Activated T-cell treated with anti-CD3 and anti-CD28 coated beads, Interleukin-2, amount 50 U/mL, for 4 hours (primary cell): ENCODE measurements at regions not wholly inside any gene's neighbourhood (a gene's known extent, or its start where the extent isn't known, plus 50 kb on each side); places are given as distances from the start of the nearest gene placed in this dataset.

Source experiments
- ATAC-seq, 2 donors: fragments of 200-7000 bp; cut with Tn5 transposase; one replicate each; pipeline ENCODE4 v1.10.0; 2021
- DNase-seq: peaks from one replicate; pipeline ENCODE4 v3.0.0-alpha.2; 2020
- H3K27me3 Mint-ChIP-seq: one replicate; pipeline ENCODE4 v1.8.0; 2021; ENCODE audit warnings: low read depth, mixed read lengths
- H3K36me3 Mint-ChIP-seq: one replicate; pipeline ENCODE4 v1.8.0; 2022; ENCODE audit warnings: mixed read lengths; ENCODE audit not compliant: insufficient read depth
- H3K4me1 Mint-ChIP-seq: one replicate; pipeline ENCODE4 v1.8.0; 2021; ENCODE audit warnings: low read depth, mixed read lengths
- H3K4me3 Mint-ChIP-seq: one replicate; pipeline ENCODE4 v1.8.0; 2021; ENCODE audit warnings: mild to moderate bottlenecking, moderate library complexity, mixed read lengths
- H3K9me3 Mint-ChIP-seq: one replicate; pipeline ENCODE4 v1.8.0; 2021; ENCODE audit warnings: mixed read lengths

GRCh38 chr21:35416866-35417489, 367.9 kb upstream of the RUNX1 start:
- DNase-seq (no peak), ATAC-seq (no peak)
- no peaks in the 10 kb centered on the region for H3K36me3 Mint-ChIP-seq
- peaks cover 5% of the 10 kb centered on the region for H3K27me3 Mint-ChIP-seq
- H3K4me3 Mint-ChIP-seq: no peak overlapping the region
- H3K9me3 Mint-ChIP-seq: peaks cover 6% of the 10 kb centered on the region
- H3K4me1 Mint-ChIP-seq: no peaks in the 10 kb centered on the region

GRCh38 chr21:35414507-35415139, 365.5 kb upstream of the RUNX1 start:
- no peak for DNase-seq
- no peak for ATAC-seq
- Mint-ChIP-seq H3K9me3 (no peaks in the 10 kb centered on the region), H3K4me1 (no peaks in the 10 kb centered on the region), H3K27me3 (peaks cover 8% of the 10 kb centered on the region), H3K4me3 (no peak overlapping the region), H3K36me3 (no peaks in the 10 kb centered on the region)

GRCh38 chr21:35414056-35414455, 365.0 kb upstream of the RUNX1 start:
- no peak for ATAC-seq
- H3K36me3 Mint-ChIP-seq: no peaks in the 10 kb centered on the region
- DNase-seq: no peak
- H3K27me3 Mint-ChIP-seq: peaks cover 8% of the 10 kb centered on the region
- H3K4me1 Mint-ChIP-seq: no peaks in the 10 kb centered on the region
- H3K4me3 Mint-ChIP-seq: no peak overlapping the region
- no peaks in the 10 kb centered on the region for H3K9me3 Mint-ChIP-seq

- no peaks in the 10 kb centered on the region for H3K4me1 Mint-ChIP-seq
- no peak for ATAC-seq
- H3K36me3 Mint-ChIP-seq: no peaks in the 10 kb centered on the region
- peaks cover 8% of the 10 kb centered on the region for H3K27me3 Mint-ChIP-seq
- no peak overlapping the region for H3K4me3 Mint-ChIP-seq
- DNase-seq: no peak
- no peaks in the 10 kb centered on the region for H3K9me3 Mint-ChIP-seq
These were observed 363.1 kb upstream of the RUNX1 start for GRCh38 chr21:35412231-35412630.

- peaks cover 11% of the 10 kb centered on the region for H3K27me3 Mint-ChIP-seq
- DNase-seq (no peak), ATAC-seq (no peak)
- no peaks in the 10 kb centered on the region for H3K9me3 Mint-ChIP-seq
- no peak overlapping the region for H3K4me3 Mint-ChIP-seq
- H3K36me3 Mint-ChIP-seq: no peaks in the 10 kb centered on the region
- no peaks in the 10 kb centered on the region for H3K4me1 Mint-ChIP-seq
These were observed 362.3 kb upstream of the RUNX1 start for GRCh38 chr21:35411434-35411833.

GRCh38 chr21:35410656-35411055, 361.6 kb upstream of the RUNX1 start:
- H3K9me3 Mint-ChIP-seq: no peaks in the 10 kb centered on the region
- H3K36me3 Mint-ChIP-seq: no peaks in the 10 kb centered on the region
- ATAC-seq (no peak), DNase-seq (no peak)
- H3K27me3 Mint-ChIP-seq: peaks cover 14% of the 10 kb centered on the region
- no peak overlapping the region for H3K4me3 Mint-ChIP-seq
- no peaks in the 10 kb centered on the region for H3K4me1 Mint-ChIP-seq

GRCh38 chr21:35410123-35410522, 361.0 kb upstream of the RUNX1 start:
- H3K27me3 Mint-ChIP-seq: peaks cover 14% of the 10 kb centered on the region
- ATAC-seq (no peak), DNase-seq (no peak)
- H3K4me1 Mint-ChIP-seq: no peaks in the 10 kb centered on the region
- H3K4me3 Mint-ChIP-seq: no peak overlapping the region
- no peaks in the 10 kb centered on the region for H3K9me3 Mint-ChIP-seq
- no peaks in the 10 kb centered on the region for H3K36me3 Mint-ChIP-seq

- H3K4me1 Mint-ChIP-seq: no peaks in the 10 kb centered on the region
- no peak overlapping the region for H3K4me3 Mint-ChIP-seq
- H3K27me3 Mint-ChIP-seq: peaks cover 11% of the 10 kb centered on the region
- H3K36me3 Mint-ChIP-seq: no peaks in the 10 kb centered on the region
- ATAC-seq (no peak), DNase-seq (no peak)
- H3K9me3 Mint-ChIP-seq: no peaks in the 10 kb centered on the region
These were observed 359.3 kb upstream of the RUNX1 start for GRCh38 chr21:35408401-35408800.

GRCh38 chr21:35406635-35407034, 357.5 kb upstream of the RUNX1 start:
- no peaks in the 10 kb centered on the region for H3K4me1 Mint-ChIP-seq
- no peaks in the 10 kb centered on the region for H3K9me3 Mint-ChIP-seq
- ATAC-seq (no peak), DNase-seq (no peak)
- H3K27me3 Mint-ChIP-seq: peaks cover 9% of the 10 kb centered on the region
- no peaks in the 10 kb centered on the region for H3K36me3 Mint-ChIP-seq
- no peak overlapping the region for H3K4me3 Mint-ChIP-seq

GRCh38 chr21:35405981-35406380, 356.9 kb upstream of the RUNX1 start:
- no peak for ATAC-seq
- Mint-ChIP-seq H3K36me3 (no peaks in the 10 kb centered on the region), H3K27me3 (peaks cover 6% of the 10 kb centered on the region), H3K9me3 (no peaks in the 10 kb centered on the region), H3K4me1 (no peaks in the 10 kb centered on the region), H3K4me3 (no peak overlapping the region)
- DNase-seq: no peak

- no peak for DNase-seq
- no peak for ATAC-seq
- Mint-ChIP-seq H3K9me3 (no peaks in the 10 kb centered on the region), H3K4me3 (no peak overlapping the region), H3K27me3 (peaks cover 6% of the 10 kb centered on the region), H3K4me1 (peaks cover 9% of the 10 kb centered on the region), H3K36me3 (no peaks in the 10 kb centered on the region)
These were observed 355.1 kb upstream of the RUNX1 start for GRCh38 chr21:35404247-35404646.

- H3K9me3 Mint-ChIP-seq: no peaks in the 10 kb centered on the region
- no peak overlapping the region for H3K4me3 Mint-ChIP-seq
- ATAC-seq: no peak
- no peak for DNase-seq
- H3K4me1 Mint-ChIP-seq: peaks cover 19% of the 10 kb centered on the region
- peaks cover 6% of the 10 kb centered on the region for H3K27me3 Mint-ChIP-seq
- no peaks in the 10 kb centered on the region for H3K36me3 Mint-ChIP-seq
These were observed 353.0 kb upstream of the RUNX1 start for GRCh38 chr21:35402061-35402460.

- H3K36me3 Mint-ChIP-seq: no peaks in the 10 kb centered on the region
- H3K9me3 Mint-ChIP-seq: no peaks in the 10 kb centered on the region
- H3K4me3 Mint-ChIP-seq: no peak overlapping the region
- peaks cover 4% of the 10 kb centered on the region for H3K27me3 Mint-ChIP-seq
- DNase-seq (no peak), ATAC-seq (no peak)
- H3K4me1 Mint-ChIP-seq: peaks cover 19% of the 10 kb centered on the region
These were observed 352.4 kb upstream of the RUNX1 start for GRCh38 chr21:35401476-35401875.

- Mint-ChIP-seq H3K27me3 (no peaks in the 10 kb centered on the region), H3K4me1 (peaks cover 21% of the 10 kb centered on the region), H3K9me3 (no peaks in the 10 kb centered on the region), H3K4me3 (no peak overlapping the region), H3K36me3 (no peaks in the 10 kb centered on the region)
- ATAC-seq: peak; percentile 75 to 87
- peak; percentile 11 for DNase-seq
These were observed 351.3 kb upstream of the RUNX1 start for GRCh38 chr21:35400233-35400939.

- Mint-ChIP-seq H3K4me1 (peaks cover 21% of the 10 kb centered on the region), H3K9me3 (no peaks in the 10 kb centered on the region), H3K27me3 (no peaks in the 10 kb centered on the region), H3K4me3 (no peak overlapping the region), H3K36me3 (no peaks in the 10 kb centered on the region)
- no peak for DNase-seq
- no peak for ATAC-seq
These were observed 350.6 kb upstream of the RUNX1 start for GRCh38 chr21:35399706-35400105.
